ENCODE measurements at regions not wholly inside any gene's neighbourhood (a gene's known extent, or its start where the extent isn't known, plus 50 kb on each side); places are given as distances from the start of the nearest gene placed in this dataset.

GRCh38 chr13:70483599-70484276, 375.5 kb upstream of the KLHL1 start:
- DNase-seq = no peak

DNA sequence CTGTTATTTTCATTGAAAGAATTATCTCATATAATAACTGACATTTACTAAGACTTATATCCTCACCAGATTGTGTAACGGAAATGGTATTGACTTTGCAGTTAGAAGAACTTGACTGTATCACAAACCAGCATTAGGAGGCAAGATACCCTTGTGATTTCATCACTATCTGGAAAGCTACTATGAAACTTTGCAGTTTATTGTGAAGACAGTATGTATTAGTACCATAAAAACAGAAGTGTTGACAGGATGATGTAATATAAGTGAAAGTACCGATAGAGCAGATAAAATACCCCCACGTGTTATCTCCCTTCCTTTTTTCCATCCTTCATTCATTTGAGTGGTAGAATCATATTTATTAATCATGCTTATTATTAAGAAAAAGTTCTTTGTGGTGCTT, 365.7 kb upstream of the KLHL1 start:
- no peak for DNase-seq

GRCh38 chr13:70469077-70469476, 360.8 kb upstream of the KLHL1 start:
- no peak for DNase-seq

- no peak for DNase-seq
Measured at GRCh38 chr13:70457474-70457873, 349.2 kb upstream of the KLHL1 start.

DNA sequence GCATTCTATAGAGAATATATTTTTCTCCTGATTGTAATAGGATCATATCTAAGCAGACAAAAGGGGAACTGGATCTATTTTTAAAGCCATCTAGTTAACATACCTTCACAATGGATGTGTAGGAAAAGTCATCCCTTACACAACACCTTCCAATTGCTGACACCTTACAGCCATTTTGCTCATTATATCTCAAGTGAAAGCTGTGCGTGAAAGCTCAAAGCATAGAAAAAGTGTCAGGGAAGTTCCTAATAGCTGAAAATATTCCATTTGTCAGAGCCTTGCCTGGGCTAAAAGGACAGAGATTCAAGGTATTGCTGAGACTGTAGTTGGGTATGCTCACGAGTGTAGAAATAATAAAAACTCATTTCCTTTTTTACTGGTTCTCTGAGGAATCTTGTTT, 340.6 kb upstream of the KLHL1 start:
- no peak for DNase-seq

GRCh38 chr13:70432276-70432805, 324.1 kb upstream of the KLHL1 start:
- no peak for DNase-seq

DNA sequence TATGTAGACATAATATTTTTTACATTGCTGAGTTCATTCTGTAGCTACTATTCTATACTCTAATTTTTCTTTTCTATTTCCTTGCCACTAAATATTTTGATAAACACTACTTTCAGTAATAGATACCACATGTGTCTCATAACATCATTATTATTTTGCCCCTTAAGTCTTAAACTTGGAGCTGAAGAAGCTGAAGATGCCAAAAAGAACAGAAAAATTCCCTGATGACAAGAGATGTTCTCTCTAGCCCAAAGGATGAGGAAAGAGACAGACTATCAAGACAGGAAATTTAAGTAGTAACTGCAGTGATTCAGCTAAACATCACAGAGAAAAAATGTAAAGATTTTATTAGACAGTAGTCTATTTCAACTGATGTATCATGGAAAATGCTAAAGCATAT, 322.0 kb upstream of the KLHL1 start:
- DNase-seq = no peak

- no peak for DNase-seq
Measured at GRCh38 chr13:70424928-70425327, 316.7 kb upstream of the KLHL1 start.

GRCh38 chr13:70424428-70424827, 316.2 kb upstream of the KLHL1 start:
- no peak for DNase-seq

- DNase-seq = no peak
Measured at GRCh38 chr13:70415136-70415535, 306.9 kb upstream of the KLHL1 start.

GRCh38 chr13:70408865-70409264, 300.6 kb upstream of the KLHL1 start:
- no peak for DNase-seq

DNA sequence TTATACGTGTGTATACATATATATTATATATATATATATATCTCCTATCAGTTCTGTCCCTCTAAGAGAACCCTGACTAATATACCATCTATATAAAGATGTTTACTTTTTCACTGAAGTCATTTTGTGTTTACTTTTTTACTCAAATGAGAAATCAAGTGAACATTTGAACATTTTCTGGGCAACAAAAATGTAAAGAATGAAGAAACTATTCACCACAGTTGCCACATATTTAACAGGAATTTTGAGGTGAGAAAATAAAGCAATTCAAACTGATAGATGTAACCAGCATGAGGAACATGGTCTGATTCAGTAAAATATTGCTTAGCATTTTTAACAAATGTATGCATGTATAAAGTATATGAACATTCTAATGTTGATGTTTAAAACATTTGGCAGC, 299.2 kb upstream of the KLHL1 start:
- no peak for DNase-seq

GRCh38 chr13:70405266-70405665, 297.0 kb upstream of the KLHL1 start:
- no peak for DNase-seq

DNA sequence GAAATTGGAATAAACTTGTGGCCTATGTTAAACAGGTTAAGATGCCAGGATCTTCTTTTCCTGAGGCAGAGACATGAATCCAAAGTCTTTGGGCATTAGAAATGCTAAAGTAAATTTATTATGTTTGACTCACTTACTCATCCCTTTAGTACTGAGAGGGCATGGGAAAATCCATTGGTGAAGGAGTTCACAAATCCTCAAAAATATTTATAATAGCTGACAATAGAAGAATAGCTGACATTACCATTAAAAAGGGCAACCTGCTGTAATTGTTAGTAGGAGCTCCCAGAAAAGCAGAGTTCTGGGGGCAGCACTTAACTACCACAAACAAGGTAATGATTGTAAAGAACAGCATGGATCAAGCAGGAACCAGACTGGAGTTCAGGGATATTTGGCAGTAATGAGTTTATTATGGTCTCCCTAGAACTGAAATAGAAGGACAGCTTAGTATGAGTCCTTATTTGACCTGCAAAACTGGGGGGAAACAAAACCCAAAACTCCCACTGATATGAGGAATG, 285.8 kb upstream of the KLHL1 start:
- DNase-seq = no peak

DNA sequence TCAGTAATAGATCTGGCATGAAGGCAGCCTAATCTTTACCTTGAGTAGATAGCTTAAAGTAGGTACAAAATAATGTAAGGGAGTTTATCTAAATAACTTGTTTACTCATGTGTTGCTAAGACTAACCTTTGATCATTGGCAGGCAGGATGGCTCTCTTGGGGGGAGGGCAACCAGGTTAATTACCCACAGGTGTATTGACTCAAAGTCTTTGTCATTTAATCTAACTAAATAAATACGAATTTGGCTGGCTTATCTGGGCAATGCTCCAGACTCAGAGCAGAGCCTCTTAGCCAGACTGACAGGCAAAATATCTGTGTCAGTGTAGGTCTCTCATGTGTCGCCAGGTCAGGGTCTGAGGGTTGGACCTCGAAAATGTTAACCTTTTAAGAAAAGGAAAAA, 283.4 kb upstream of the KLHL1 start:
- no peak for DNase-seq

DNA sequence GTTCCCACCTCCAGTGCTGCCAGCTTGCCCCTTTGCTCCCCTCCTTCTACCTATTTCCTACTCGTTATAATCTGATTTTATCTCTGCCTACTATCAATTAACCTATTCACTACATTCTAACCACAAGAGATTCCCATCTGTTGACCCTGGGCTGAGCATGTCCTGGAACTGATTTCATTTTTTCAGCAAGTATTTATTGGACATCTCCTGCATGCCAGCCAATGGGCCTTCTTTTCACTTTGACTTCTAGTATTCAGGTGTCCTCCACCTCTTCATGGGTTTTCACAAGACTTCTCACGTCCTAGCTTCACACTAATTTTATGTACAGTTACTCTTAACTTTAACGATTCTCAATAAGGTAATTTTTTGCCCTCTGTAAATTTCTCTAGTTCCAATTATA, 282.7 kb upstream of the KLHL1 start:
- DNase-seq = no peak

- DNase-seq = no peak
Measured at GRCh38 chr13:70390064-70390463, 281.8 kb upstream of the KLHL1 start.

DNA sequence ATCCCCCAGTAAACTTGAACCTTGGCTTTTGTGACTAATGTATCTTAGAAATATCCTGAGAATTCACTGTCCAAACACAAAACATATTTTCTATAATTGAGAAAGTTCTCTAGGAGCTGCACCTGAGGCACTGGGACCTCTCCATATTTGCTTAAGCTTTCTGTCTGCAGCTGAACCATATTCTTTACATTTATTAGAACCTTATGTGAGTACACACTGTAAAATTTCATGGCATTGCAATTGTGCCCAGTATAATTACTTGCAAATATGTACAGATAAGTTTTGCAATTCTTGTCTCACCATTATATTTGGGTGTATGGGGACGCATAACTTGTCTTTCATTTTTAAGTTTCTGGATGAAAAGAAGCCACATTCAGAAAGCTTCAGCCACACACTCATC, 280.7 kb upstream of the KLHL1 start:
- no peak for DNase-seq

DNA sequence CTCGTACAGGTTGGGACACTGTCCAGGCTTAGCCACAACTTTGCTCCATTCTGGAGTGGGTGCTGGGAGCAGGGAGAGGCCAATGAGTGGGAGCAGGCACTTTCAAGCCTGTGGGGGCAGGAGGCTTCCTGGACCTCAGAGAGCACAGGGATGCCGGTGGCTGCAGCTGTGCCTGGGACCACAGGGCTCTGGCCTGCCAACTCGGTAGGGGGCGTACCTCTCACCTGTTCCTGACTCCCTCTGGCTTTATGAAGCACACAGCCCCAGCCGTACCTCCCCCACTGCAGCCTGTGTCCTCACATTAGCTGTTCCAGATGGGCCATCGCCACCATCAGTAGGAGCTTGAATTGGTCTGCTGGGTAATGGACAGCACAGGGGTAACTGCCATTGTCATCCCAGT, 278.7 kb upstream of the KLHL1 start:
- no peak for DNase-seq

GRCh38 chr13:70385852-70386251, 277.6 kb upstream of the KLHL1 start:
- no peak for DNase-seq

GRCh38 chr13:70384156-70384555, 275.9 kb upstream of the KLHL1 start:
- DNase-seq = no peak

GRCh38 chr13:70380809-70381208, 272.6 kb upstream of the KLHL1 start:
- DNase-seq = no peak

- no peak for DNase-seq
Measured at GRCh38 chr13:70375718-70376117, 267.5 kb upstream of the KLHL1 start.

DNA sequence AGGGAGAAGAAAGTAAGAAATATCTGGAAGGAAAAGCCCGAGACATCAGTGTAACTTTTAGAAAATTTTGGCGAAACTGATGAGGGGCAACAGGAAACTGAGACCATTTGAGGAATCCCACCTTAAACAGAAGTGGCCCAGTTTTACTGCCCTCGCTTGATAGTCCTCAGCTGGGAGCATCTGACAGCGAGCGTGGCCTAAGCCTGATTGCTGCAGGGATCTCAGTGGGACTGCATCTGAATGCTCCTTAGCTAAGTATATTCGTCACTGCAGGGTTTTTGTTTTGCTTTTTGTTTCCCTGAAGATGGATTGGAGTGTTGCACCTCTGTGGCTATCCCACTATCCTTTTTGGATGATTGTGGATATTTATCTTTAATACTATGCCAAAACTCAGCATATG, 262.7 kb upstream of the KLHL1 start:
- DNase-seq = no peak

GRCh38 chr13:70366720-70367119, 258.5 kb upstream of the KLHL1 start:
- no peak for DNase-seq

Data from NCI-H446 (cell line).